HG02973 (cell line): ENCODE measurements at regions not wholly inside any gene's neighbourhood (a gene's known extent, or its start where the extent isn't known, plus 50 kb on each side); places are given as distances from the start of the nearest gene placed in this dataset.

Experiments
- ATAC-seq: cut with Tn5 transposase; IDR thresholded peaks from one replicate; pipeline ENCODE4 v1.9.1; 2021; ENCODE audit warnings: moderate library complexity; ENCODE audit not compliant: unreplicated experiment

- ATAC-seq, result no peak
These were observed 76.3 kb downstream of the MRPL14 start for GRCh38 chr6:44050872-44051505.

- ATAC-seq, result no peak
These were observed 77.0 kb downstream of the MRPL14 start for GRCh38 chr6:44049989-44050871.

GRCh38 chr6:44049163-44049988 lies 77.9 kb downstream of the MRPL14 start:
- no peak for ATAC-seq

- ATAC-seq, result no peak
These were observed 79.0 kb downstream of the MRPL14 start for GRCh38 chr6:44048277-44048676.

- ATAC-seq, result no peak
These were observed 79.5 kb downstream of the MRPL14 start for GRCh38 chr6:44047801-44048200.

GRCh38 chr6:44047179-44047546 lies 80.1 kb downstream of the MRPL14 start:
- ATAC-seq, result no peak

GRCh38 chr6:44046516-44047178 lies 80.6 kb downstream of the MRPL14 start:
- no peak for ATAC-seq

GRCh38 chr6:44045672-44046015 lies 81.6 kb downstream of the MRPL14 start:
- ATAC-seq, result no peak

GRCh38 chr6:44044940-44045671 lies 82.1 kb downstream of the MRPL14 start:
- no peak for ATAC-seq

- no peak for ATAC-seq
These were observed 83.1 kb downstream of the MRPL14 start for GRCh38 chr6:44044154-44044539.

GRCh38 chr6:44043479-44044153 lies 83.6 kb downstream of the MRPL14 start:
- ATAC-seq, result no peak

GRCh38 chr6:44042989-44043478 lies 84.2 kb downstream of the MRPL14 start:
- no peak for ATAC-seq

GRCh38 chr6:44042261-44042988 lies 84.8 kb downstream of the MRPL14 start:
- no peak for ATAC-seq

GRCh38 chr6:44041461-44042260 lies 85.6 kb downstream of the MRPL14 start:
- no peak for ATAC-seq

GRCh38 chr6:44040786-44041185 lies 86.5 kb downstream of the MRPL14 start:
- ATAC-seq, result no peak

- no peak for ATAC-seq
These were observed 87.4 kb downstream of the MRPL14 start for GRCh38 chr6:44039839-44040350.

- no peak for ATAC-seq
These were observed 88.0 kb downstream of the MRPL14 start for GRCh38 chr6:44039191-44039719.

GRCh38 chr6:44038543-44039065 lies 88.6 kb downstream of the MRPL14 start:
- ATAC-seq, result no peak
